Upper lobe of left lung (tissue), 6 donors: ENCODE measurements at regions not wholly inside any gene's neighbourhood (a gene's known extent, or its start where the extent isn't known, plus 50 kb on each side); places are given as distances from the start of the nearest gene placed in this dataset.

Experiments used
- ATAC-seq, 2 donors: fragments of 200-7000 bp; cut with Tn5 transposase; one replicate each; pipeline ENCODE4 v1.9.1; 2022; ENCODE audit warnings: mild to moderate bottlenecking in 2 of 2, moderate library complexity in 2 of 2; ENCODE audit not compliant: low FRiP score in 2 of 2
- DNase-seq, 2 donors: peaks; one replicate each; pipeline ENCODE4 v3.0.0-alpha.2; 2019 to 2020
- H3K27ac ChIP-seq, 4 donors: fragments of 200-600 bp; sonication (generic); one replicate each; pipeline ENCODE4 v1.5.1; 2016 to 2019
- H3K27me3 ChIP-seq, 4 donors: fragments of 200-600 bp; sonication (generic); one replicate each; pipeline ENCODE4 v1.5.1; 2017 to 2019
- H3K36me3 ChIP-seq, 4 donors: fragments of 200-600 bp; sonication (generic); one replicate each; pipeline ENCODE4 v1.5.1; 2016 to 2019
- H3K4me1 ChIP-seq, 4 donors: fragments of 200-600 bp; sonication (generic); one replicate each; pipeline ENCODE4 v1.5.1; 2018 to 2019
- H3K4me3 ChIP-seq, 4 donors: fragments of 200-600 bp; sonication (generic); one replicate each; pipeline ENCODE4 v1.5.1; 2017 to 2019; ENCODE audit warnings: mild to moderate bottlenecking in 2 of 4, moderate library complexity in 1 of 4
- H3K9me3 ChIP-seq, 4 donors: fragments of 200-600 bp; sonication (generic); one replicate each; pipeline ENCODE4 v1.5.1; 2018 to 2019
- CTCF ChIP-seq, 6 experiments: fragments of 450-650 bp in 4 of 6; fragments of 200-600 bp in 2 of 6; sonication (generic) in 2 of 6; IDR thresholded peaks; one replicate each; pipeline ENCODE4 v1.5.1; 2016 to 2019; ENCODE audit warnings: antibody characterized with exemption in 6 of 6
- EP300 ChIP-seq, 4 donors: sonication (generic); formaldehyde crosslinking; IDR thresholded peaks; one replicate each; pipeline ENCODE4 v1.5.1; 2017; ENCODE audit warnings: antibody characterized with exemption in 4 of 4, control low read depth in 2 of 4
- POLR2A ChIP-seq, 4 donors: fragments of 450-650 bp; IDR thresholded peaks; one replicate each; pipeline ENCODE4 v1.5.1; 2016 to 2017; ENCODE audit warnings: antibody characterized with exemption in 4 of 4, mild to moderate bottlenecking in 2 of 4
- POLR2AphosphoS5 ChIP-seq, 2 donors: sonication (generic); formaldehyde crosslinking; IDR thresholded peaks; one replicate each; pipeline ENCODE4 v1.5.1; 2017; ENCODE audit warnings: antibody characterized with exemption in 2 of 2
- WGBS, 2 donors: methylation state at CpG; one replicate each; pipeline ENCODE4 v1.1.5; 2017 to 2018; 5-methylcytosine and 5-hydroxymethylcytosine counted together
- donor health status: DM: no; HTN: no; CAD: no; lungs with moderate emphysema.
- donor health status: DM: no; HTN: yes; CAD: no; lungs with severe emphysema.

- no peak for TF ChIP-seq EP300 (IDR thresholded peaks at IDR 0.05)
- TF ChIP-seq POLR2AphosphoS5 (IDR thresholded peaks at IDR 0.05): no peak
- no peak for TF ChIP-seq CTCF (IDR thresholded peaks at IDR 0.05)
- no peak for TF ChIP-seq POLR2A (IDR thresholded peaks at IDR 0.05)
- no peak overlapping the region for H3K27ac ChIP-seq
- H3K4me3 ChIP-seq: no peak overlapping the region
- ATAC-seq: no peak
- 88 to 95% methylated on average over 3 of the region's 3 CpGs for whole genome bisulfite sequencing, 2 donors
- DNase-seq: no peak
- H3K4me1 ChIP-seq: peaks cover 0 to 13% (median 8%) of the 10 kb centered on the region in 4 donors
- no peaks in the 10 kb centered on the region for H3K27me3 ChIP-seq
- peaks cover 0 to 32% (median 0%) of the 10 kb centered on the region in 4 donors for H3K36me3 ChIP-seq
- no peaks in the 10 kb centered on the region for H3K9me3 ChIP-seq
Observed at GRCh38 chr2:196224756-196225155, 53.4 kb upstream of the STK17B start.

GRCh38 chr2:196225213-196225612 is 53.8 kb upstream of the STK17B start:
- peaks cover 0 to 32% (median 0%) of the 10 kb centered on the region in 4 donors for H3K36me3 ChIP-seq
- H3K27ac ChIP-seq: no peak overlapping the region
- ATAC-seq (no peak), DNase-seq (no peak)
- no peak overlapping the region for H3K4me3 ChIP-seq
- no peaks in the 10 kb centered on the region for H3K9me3 ChIP-seq
- 50 to 56% methylated on average over 1 of the region's 1 CpG for WGBS, 2 donors
- peaks cover 0 to 17% (median 8%) of the 10 kb centered on the region in 4 donors for H3K4me1 ChIP-seq
- H3K27me3 ChIP-seq: no peaks in the 10 kb centered on the region
- TF ChIP-seq EP300 (IDR thresholded peaks at IDR 0.05) (no peak), POLR2A (IDR thresholded peaks at IDR 0.05) (no peak), CTCF (IDR thresholded peaks at IDR 0.05) (no peak), POLR2AphosphoS5 (IDR thresholded peaks at IDR 0.05) (no peak)

- peaks cover 0 to 19% (median 5%) of the 10 kb centered on the region in 4 donors for H3K4me1 ChIP-seq
- TF ChIP-seq POLR2AphosphoS5 (IDR thresholded peaks at IDR 0.05) (no peak), CTCF (IDR thresholded peaks at IDR 0.05) (no peak), EP300 (IDR thresholded peaks at IDR 0.05) (no peak), POLR2A (IDR thresholded peaks at IDR 0.05) (no peak)
- no peaks in the 10 kb centered on the region for H3K9me3 ChIP-seq
- no peak overlapping the region for H3K27ac ChIP-seq
- ATAC-seq (no peak), DNase-seq (no peak)
- H3K27me3 ChIP-seq: no peaks in the 10 kb centered on the region
- no peak overlapping the region for H3K4me3 ChIP-seq
- H3K36me3 ChIP-seq: peaks cover 0 to 30% (median 0%) of the 10 kb centered on the region in 4 donors
Observed at GRCh38 chr2:196226058-196226706, 54.8 kb upstream of the STK17B start.

- Histone ChIP-seq H3K27ac (no peak overlapping the region), H3K36me3 (peaks cover 0 to 25% (median 0%) of the 10 kb centered on the region in 4 donors), H3K4me1 (peaks cover 0 to 24% (median 5%) of the 10 kb centered on the region in 4 donors), H3K27me3 (no peaks in the 10 kb centered on the region), H3K4me3 (no peak overlapping the region), H3K9me3 (no peaks in the 10 kb centered on the region)
- ATAC-seq (no peak), DNase-seq (no peak)
- 80 to 94% methylated on average over 1 of the region's 1 CpG for WGBS, 2 donors
- TF ChIP-seq CTCF (IDR thresholded peaks at IDR 0.05) (no peak), POLR2AphosphoS5 (IDR thresholded peaks at IDR 0.05) (no peak), EP300 (IDR thresholded peaks at IDR 0.05) (no peak), POLR2A (IDR thresholded peaks at IDR 0.05) (no peak)
Observed at GRCh38 chr2:196226707-196227065, 55.3 kb upstream of the STK17B start.

- Histone ChIP-seq H3K27ac (peak overlapping the region; percentile 6 to 78 (median 73)), H3K36me3 (peaks cover 0 to 16% (median 0%) of the 10 kb centered on the region in 4 donors), H3K9me3 (no peaks in the 10 kb centered on the region), H3K4me1 (peaks cover 21 to 47% (median 28%) of the 10 kb centered on the region in 4 donors), H3K4me3 (no peak overlapping the region), H3K27me3 (no peaks in the 10 kb centered on the region)
- TF ChIP-seq POLR2AphosphoS5 (IDR thresholded peaks at IDR 0.05) (no peak), CTCF (IDR thresholded peaks at IDR 0.05) (no peak)
- DNase-seq: no peak
- 42 to 53% methylated on average over 3 of the region's 3 CpGs for WGBS, 2 donors
- no peak for ATAC-seq
Observed at GRCh38 chr2:196229013-196229412, 57.6 kb upstream of the STK17B start.
